ENCODE measurements at regions not wholly inside any gene's neighbourhood (a gene's known extent, or its start where the extent isn't known, plus 50 kb on each side); places are given as distances from the start of the nearest gene placed in this dataset.

DNA sequence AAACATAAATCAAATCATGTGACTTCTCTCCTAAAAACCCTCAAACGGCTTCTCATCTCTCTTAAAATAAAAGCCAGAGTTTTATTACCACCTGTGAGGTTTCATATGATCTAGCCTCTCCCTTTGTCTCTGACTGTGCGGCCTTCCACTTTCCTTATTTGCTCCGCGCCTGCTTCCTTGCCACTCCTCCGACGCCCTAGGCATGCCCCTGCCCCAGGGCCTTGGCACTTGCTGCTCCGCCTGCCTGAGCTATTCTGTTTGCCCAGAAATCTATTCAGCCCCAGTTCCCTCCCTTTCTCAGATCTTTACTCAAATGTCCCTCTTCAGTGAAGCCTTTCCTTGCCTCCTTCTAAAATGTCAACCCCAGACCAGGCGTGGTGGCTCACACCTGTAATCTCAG is 57.5 kb upstream of the DISP3 start (continued):
- TF ChIP-seq, protein P1, sequence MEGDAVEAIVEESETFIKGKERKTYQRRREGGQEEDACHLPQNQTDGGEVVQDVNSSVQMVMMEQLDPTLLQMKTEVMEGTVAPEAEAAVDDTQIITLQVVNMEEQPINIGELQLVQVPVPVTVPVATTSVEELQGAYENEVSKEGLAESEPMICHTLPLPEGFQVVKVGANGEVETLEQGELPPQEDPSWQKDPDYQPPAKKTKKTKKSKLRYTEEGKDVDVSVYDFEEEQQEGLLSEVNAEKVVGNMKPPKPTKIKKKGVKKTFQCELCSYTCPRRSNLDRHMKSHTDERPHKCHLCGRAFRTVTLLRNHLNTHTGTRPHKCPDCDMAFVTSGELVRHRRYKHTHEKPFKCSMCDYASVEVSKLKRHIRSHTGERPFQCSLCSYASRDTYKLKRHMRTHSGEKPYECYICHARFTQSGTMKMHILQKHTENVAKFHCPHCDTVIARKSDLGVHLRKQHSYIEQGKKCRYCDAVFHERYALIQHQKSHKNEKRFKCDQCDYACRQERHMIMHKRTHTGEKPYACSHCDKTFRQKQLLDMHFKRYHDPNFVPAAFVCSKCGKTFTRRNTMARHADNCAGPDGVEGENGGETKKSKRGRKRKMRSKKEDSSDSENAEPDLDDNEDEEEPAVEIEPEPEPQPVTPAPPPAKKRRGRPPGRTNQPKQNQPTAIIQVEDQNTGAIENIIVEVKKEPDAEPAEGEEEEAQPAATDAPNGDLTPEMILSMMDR (conservative IDR thresholded peaks at IDR 0.05; ENCODE audit: low read depth in 2 of 2), result no peak
- TF ChIP-seq EZH2 (IDR thresholded peaks at IDR 0.05; ENCODE audit: low read depth, unreplicated experiment) (no peak), STAT1 (IDR thresholded peaks at IDR 0.05; ENCODE audit: unreplicated experiment) (no peak)

DNA sequence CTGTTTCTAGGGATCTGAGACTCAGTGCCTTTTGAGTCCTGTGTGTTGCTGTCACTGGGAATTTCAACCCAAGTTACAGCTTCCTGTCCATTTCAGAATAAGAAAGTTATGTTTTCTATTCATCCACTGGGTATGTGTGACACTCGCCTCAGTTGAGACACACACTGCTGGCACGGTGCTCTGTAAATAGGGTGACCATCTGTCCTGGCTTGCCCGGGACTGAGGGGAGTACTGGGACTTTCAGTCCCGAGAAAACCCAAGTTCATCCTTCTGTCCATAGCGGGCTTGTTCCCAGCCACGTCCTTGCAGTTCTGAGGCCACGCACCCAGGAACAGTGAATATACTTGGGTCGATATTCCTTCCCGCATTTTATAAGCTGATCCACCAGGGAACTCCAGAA is 56.3 kb upstream of the DISP3 start:
- H3K4me2 ChIP-seq, result no peak overlapping the region
- Mint-ChIP-seq H3K9me3 (no peaks in the 10 kb centered on the region), H3K4me1 (peaks cover 5% of the 10 kb centered on the region; the same call in 1 of the 3 replicates), H3K36me3 (ENCODE audit: low read depth) (no peaks in the 10 kb centered on the region), H3K27ac (no peak overlapping the region), H3K4me3 (no peak overlapping the region), H3K27me3 (ENCODE audit: insufficient read depth, low read depth, poor library complexity) (peaks cover 5% of the 10 kb centered on the region)
- no peaks in the 10 kb centered on the region for H3K9me2 ChIP-seq (ENCODE audit: insufficient read depth)
- H2AFZ ChIP-seq, result no peak overlapping the region
- H3K36me3 ChIP-seq (ENCODE audit: insufficient read depth), result no peaks in the 10 kb centered on the region
- TF ChIP-seq, protein P2, sequence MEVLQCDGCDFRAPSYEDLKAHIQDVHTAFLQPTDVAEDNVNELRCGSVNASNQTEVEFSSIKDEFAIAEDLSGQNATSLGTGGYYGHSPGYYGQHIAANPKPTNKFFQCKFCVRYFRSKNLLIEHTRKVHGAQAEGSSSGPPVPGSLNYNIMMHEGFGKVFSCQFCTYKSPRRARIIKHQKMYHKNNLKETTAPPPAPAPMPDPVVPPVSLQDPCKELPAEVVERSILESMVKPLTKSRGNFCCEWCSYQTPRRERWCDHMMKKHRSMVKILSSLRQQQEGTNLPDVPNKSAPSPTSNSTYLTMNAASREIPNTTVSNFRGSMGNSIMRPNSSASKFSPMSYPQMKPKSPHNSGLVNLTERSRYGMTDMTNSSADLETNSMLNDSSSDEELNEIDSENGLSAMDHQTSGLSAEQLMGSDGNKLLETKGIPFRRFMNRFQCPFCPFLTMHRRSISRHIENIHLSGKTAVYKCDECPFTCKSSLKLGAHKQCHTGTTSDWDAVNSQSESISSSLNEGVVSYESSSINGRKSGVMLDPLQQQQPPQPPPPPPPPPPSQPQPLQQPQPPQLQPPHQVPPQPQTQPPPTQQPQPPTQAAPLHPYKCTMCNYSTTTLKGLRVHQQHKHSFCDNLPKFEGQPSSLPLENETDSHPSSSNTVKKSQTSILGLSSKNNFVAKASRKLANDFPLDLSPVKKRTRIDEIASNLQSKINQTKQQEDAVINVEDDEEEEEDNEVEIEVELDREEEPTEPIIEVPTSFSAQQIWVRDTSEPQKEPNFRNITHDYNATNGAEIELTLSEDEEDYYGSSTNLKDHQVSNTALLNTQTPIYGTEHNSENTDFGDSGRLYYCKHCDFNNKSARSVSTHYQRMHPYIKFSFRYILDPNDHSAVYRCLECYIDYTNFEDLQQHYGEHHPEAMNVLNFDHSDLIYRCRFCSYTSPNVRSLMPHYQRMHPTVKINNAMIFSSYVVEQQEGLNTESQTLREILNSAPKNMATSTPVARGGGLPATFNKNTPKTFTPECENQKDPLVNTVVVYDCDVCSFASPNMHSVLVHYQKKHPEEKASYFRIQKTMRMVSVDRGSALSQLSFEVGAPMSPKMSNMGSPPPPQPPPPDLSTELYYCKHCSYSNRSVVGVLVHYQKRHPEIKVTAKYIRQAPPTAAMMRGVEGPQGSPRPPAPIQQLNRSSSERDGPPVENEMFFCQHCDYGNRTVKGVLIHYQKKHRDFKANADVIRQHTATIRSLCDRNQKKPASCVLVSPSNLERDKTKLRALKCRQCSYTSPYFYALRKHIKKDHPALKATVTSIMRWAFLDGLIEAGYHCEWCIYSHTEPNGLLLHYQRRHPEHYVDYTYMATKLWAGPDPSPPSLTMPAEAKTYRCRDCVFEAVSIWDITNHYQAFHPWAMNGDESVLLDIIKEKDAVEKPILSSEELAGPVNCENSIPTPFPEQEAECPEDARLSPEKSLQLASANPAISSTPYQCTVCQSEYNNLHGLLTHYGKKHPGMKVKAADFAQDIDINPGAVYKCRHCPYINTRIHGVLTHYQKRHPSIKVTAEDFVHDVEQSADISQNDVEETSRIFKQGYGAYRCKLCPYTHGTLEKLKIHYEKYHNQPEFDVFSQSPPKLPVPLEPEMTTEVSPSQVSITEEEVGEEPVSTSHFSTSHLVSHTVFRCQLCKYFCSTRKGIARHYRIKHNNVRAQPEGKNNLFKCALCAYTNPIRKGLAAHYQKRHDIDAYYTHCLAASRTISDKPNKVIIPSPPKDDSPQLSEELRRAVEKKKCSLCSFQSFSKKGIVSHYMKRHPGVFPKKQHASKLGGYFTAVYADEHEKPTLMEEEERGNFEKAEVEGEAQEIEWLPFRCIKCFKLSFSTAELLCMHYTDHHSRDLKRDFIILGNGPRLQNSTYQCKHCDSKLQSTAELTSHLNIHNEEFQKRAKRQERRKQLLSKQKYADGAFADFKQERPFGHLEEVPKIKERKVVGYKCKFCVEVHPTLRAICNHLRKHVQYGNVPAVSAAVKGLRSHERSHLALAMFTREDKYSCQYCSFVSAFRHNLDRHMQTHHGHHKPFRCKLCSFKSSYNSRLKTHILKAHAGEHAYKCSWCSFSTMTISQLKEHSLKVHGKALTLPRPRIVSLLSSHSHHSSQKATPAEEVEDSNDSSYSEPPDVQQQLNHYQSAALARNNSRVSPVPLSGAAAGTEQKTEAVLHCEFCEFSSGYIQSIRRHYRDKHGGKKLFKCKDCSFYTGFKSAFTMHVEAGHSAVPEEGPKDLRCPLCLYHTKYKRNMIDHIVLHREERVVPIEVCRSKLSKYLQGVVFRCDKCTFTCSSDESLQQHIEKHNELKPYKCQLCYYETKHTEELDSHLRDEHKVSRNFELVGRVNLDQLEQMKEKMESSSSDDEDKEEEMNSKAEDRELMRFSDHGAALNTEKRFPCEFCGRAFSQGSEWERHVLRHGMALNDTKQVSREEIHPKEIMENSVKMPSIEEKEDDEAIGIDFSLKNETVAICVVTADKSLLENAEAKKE (CRISPR knock-in tag; IDR thresholded peaks at IDR 0.05), result no peak
- TF ChIP-seq JUNB (IDR thresholded peaks at IDR 0.05; ENCODE audit: unreplicated experiment) (no peak), NANOG (IDR thresholded peaks at IDR 0.05; ENCODE audit: borderline replicate concordance) (no peak), ZNF114 (CRISPR knock-in tag; IDR thresholded peaks at IDR 0.05) (no peak), STAT1 (IDR thresholded peaks at IDR 0.05; ENCODE audit: unreplicated experiment) (no peak), ZNF331 (CRISPR knock-in tag; IDR thresholded peaks at IDR 0.05; ENCODE audit: low read depth) (no peak)
- TF ChIP-seq, protein P1 (conservative IDR thresholded peaks at IDR 0.05; ENCODE audit: low read depth in 2 of 2), result no peak
- no peaks in the 10 kb centered on the region for H3F3A ChIP-seq (replicated peaks; ENCODE audit: low read depth)
- no peaks in the 10 kb centered on the region for H4K20me1 ChIP-seq (replicated peaks; ENCODE audit: insufficient read depth)
- DNase-seq (ENCODE audit: low spot score) (no peak), ATAC-seq (no peak)
- H3K27me3 ChIP-seq (ENCODE audit: insufficient read depth), result no peaks in the 10 kb centered on the region
- H3K4me3 ChIP-seq, result no peak overlapping the region
- no peaks in the 10 kb centered on the region for H3K79me2 ChIP-seq (replicated peaks; ENCODE audit: insufficient read depth)
- H3K27ac ChIP-seq (ENCODE audit: low read depth), result no peak overlapping the region
- no peaks in the 10 kb centered on the region for H3K4me1 ChIP-seq (ENCODE audit: insufficient read depth)

Data from GM23338 (cell line).